ENCODE measurements at regions not wholly inside any gene's neighbourhood (a gene's known extent, or its start where the extent isn't known, plus 50 kb on each side); places are given as distances from the start of the nearest gene placed in this dataset.

DNA sequence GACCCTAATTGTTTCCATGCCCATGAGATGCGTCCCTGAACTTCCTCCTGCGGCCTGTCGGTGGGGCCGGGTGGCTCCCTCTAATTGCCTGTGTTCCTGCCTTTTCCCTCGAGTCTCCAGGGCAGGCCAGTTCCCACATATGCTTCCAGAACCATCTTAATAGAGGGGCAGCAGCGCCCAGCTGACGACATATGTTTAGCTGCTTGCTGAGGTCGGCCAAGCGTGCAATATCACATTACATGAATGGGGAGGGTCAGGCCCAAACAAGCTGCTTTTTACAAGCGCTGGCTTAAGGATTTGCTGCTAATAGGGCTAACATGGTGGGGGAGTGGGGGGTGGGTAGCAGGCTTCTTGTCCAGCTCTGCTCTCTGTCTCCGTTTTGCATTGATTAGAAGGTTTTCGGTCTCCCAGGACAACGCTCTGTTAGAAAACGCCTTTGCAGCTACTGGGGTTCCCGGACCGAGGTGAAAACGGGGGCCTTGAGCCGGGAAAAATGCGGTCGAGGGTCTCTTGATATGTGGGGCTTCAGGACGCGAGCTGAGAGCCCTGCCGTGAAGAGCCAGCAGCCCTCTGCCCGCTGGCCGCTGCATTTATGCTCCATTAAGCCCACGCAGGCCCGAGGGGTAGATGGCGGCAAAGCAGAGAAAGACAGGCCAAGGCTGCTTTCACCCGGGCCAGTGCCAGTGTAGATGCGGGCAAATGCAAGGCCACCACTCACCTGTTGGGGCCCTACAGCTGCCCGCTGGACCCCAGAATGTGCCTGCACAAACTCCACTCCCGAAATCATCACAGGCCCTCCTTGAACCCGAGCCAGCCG is 308.5 kb downstream of the BMP7 start:
- ChIA-PET POLR2A (no interaction called here), CTCF (interaction anchor here (1.1 to 1.9 kb wide), 3 partner anchors 14 to 328 kb away, joined by 3 to 6 read pairs (median 5); no protein-coding TSS in a partner anchor)
- H3K27me3 ChIP-seq (ENCODE audit: control insufficient read depth, insufficient read depth, low read length) = peaks cover 8% of the 10 kb centered on the region
- TF ChIP-seq, protein P1, sequence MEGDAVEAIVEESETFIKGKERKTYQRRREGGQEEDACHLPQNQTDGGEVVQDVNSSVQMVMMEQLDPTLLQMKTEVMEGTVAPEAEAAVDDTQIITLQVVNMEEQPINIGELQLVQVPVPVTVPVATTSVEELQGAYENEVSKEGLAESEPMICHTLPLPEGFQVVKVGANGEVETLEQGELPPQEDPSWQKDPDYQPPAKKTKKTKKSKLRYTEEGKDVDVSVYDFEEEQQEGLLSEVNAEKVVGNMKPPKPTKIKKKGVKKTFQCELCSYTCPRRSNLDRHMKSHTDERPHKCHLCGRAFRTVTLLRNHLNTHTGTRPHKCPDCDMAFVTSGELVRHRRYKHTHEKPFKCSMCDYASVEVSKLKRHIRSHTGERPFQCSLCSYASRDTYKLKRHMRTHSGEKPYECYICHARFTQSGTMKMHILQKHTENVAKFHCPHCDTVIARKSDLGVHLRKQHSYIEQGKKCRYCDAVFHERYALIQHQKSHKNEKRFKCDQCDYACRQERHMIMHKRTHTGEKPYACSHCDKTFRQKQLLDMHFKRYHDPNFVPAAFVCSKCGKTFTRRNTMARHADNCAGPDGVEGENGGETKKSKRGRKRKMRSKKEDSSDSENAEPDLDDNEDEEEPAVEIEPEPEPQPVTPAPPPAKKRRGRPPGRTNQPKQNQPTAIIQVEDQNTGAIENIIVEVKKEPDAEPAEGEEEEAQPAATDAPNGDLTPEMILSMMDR (IDR thresholded peaks at IDR 0.05; ENCODE audit: insufficient read depth, low read depth, low read length) = peak; percentile 13; the same call in 1 of the 2 replicates
- no peak overlapping the region for H3K4me3 ChIP-seq (ENCODE audit: low read depth, low read length)
- DNase-seq (ENCODE audit: low read depth) = no peak
- H3K36me3 ChIP-seq (ENCODE audit: control insufficient read depth, insufficient read depth, low read length) = no peaks in the 10 kb centered on the region

DNA sequence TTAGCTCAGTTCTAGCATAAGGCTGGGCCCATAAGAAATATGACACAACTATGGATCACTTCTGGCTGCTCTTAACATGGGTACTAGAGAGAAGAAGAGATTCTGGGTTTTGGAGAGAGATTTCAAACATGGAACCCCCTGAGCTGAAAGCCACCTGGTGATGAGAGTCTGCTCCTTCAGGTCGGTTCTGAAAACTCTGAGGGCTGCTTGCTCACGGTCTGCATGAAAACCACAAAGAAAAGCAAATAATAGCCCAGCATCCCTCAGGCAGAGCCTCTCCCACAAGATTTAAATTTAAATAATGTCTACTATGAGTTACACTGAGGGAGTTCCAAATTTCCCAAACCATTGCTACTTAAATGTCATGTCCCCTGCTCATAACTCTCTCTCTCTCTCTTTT is 301.5 kb downstream of the BMP7 start:
- CTCF ChIA-PET = interaction anchor here (1.2 to 3.3 kb wide), 3 partner anchors 9 to 414 kb away, joined by 3 to 14 read pairs (median 6); no protein-coding TSS in a partner anchor
- DNase-seq (ENCODE audit: low read depth) = no peak
- Histone ChIP-seq H3K4me3 (ENCODE audit: low read depth, low read length) (no peak overlapping the region), H3K27me3 (ENCODE audit: control insufficient read depth, insufficient read depth, low read length) (peaks cover 3% of the 10 kb centered on the region), H3K36me3 (ENCODE audit: control insufficient read depth, insufficient read depth, low read length) (no peaks in the 10 kb centered on the region)
- TF ChIP-seq, protein P1 (IDR thresholded peaks at IDR 0.05; ENCODE audit: insufficient read depth, low read depth, low read length) = no peak; the same call in 1 of the 2 replicates
- POLR2A ChIA-PET = no interaction called here

DNA sequence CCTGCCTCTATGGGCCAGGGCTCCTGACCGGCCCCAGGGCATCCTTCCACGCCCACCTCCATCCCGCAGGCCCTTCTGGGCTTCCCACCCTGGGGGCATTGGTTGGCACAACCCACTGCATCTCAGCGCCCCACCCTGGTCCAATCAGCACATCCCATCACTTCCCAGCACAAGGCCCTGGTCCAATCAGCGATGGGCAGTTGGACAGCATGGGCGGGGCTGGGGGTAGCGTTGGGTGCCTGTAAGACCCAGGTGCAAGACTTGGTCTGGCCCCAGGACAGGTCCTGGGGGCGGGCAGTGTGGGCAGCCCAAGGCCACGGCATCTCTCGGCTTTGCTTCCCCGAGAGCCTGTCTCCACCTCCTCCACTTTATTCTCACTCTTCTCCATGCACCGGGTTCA is 298.5 kb downstream of the BMP7 start:
- H3K4me3 ChIP-seq (ENCODE audit: low read depth, low read length) = no peak overlapping the region
- DNase-seq (ENCODE audit: low read depth) = no peak
- H3K36me3 ChIP-seq (ENCODE audit: control insufficient read depth, insufficient read depth, low read length) = no peaks in the 10 kb centered on the region
- H3K27me3 ChIP-seq (ENCODE audit: control insufficient read depth, insufficient read depth, low read length) = peaks cover 5% of the 10 kb centered on the region
- ChIA-PET POLR2A (no interaction called here), CTCF (no interaction called here)
- TF ChIP-seq, protein P1 (IDR thresholded peaks at IDR 0.05; ENCODE audit: insufficient read depth, low read depth, low read length) = no peak

DNA sequence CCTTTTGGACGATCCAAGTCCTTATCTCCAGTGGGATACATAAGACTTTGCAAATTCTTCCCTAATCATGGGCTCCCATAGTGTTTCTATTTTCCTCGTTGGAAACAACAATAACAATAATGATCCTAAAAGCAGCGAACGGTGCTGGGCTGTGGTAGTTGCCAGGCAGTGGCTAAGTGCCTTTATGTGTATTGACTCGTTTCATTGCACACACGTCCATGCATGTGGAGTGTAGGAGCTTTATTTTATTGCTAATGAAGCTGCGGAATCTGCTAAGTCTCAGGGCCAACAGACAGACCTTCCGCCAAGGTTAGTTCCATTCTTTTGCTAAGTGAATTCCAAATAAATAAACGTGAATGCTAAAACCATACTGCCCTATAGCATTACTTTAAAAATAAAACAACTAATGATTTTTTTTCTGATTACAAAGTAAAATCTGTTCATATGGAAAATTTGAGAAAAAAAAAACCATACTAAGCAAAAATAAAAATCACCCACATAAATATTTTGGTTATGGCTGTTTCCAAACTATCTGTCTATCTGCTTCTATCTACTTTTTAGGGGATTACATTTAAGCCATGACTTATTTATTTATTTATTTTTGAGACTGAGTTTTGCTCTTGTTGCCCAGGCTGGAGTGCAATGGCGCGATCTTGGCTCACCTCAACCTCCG is 297.9 kb downstream of the BMP7 start:
- POLR2A ChIA-PET = no interaction called here
- Histone ChIP-seq H3K36me3 (ENCODE audit: control insufficient read depth, insufficient read depth, low read length) (no peaks in the 10 kb centered on the region), H3K27me3 (ENCODE audit: control insufficient read depth, insufficient read depth, low read length) (peaks cover 7% of the 10 kb centered on the region), H3K4me3 (ENCODE audit: low read depth, low read length) (no peak overlapping the region)
- CTCF ChIA-PET = no interaction called here
- DNase-seq (ENCODE audit: low read depth) = no peak
- TF ChIP-seq, protein P1 (IDR thresholded peaks at IDR 0.05; ENCODE audit: insufficient read depth, low read depth, low read length) = no peak

DNA sequence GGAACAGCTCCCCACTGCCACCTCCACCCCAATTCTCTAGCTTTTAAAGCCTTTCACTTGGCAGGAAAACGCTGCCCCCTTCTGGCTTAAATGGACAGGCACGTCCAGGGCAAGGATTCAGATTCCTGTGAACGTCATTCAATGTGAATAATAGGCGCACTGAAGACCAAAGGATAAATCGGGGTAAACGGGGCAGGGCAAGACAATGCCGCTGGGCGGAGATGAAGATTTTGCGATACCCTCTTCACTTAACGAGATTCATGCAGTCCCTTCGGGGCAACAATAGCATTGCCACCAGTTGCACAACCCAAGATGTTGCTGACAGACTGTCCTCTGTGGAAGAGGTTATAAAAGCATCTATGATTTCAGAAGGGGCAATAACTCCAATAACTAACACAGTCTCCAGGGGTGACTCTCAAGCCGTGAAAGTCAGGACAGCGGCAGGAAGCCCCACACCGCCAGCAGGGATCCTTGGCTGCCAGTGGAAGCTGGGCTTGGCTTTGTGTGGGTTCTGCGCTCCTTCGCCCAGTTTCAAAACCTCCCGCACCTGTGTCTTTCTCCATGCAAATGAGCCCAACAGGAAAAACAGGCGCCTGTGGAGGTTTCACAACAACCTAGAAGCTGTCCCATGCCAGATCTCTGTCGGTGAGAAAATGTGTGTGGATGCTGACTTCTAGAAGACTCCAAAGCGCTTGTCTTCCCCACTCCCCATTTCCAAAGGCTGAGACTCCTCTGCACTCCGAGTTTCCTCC is 291.8 kb downstream of the BMP7 start:
- peaks cover 6% of the 10 kb centered on the region for H3K27me3 ChIP-seq (ENCODE audit: control insufficient read depth, insufficient read depth, low read length)

More for the DNA sequence above, 291.8 kb downstream of the BMP7 start:
- ChIA-PET POLR2A (no interaction called here), CTCF (interaction anchor here (0.7 to 6.0 kb wide), 24 partner anchors 8 to 481 kb away, joined by 3 to 64 read pairs (median 4); partner anchors contain the start of gene TFAP2C)
- peak; percentile 15 for DNase-seq (ENCODE audit: low read depth)
- TF ChIP-seq, protein P1 (IDR thresholded peaks at IDR 0.05; ENCODE audit: insufficient read depth, low read depth, low read length) = peak; percentile 83
- Histone ChIP-seq H3K4me3 (ENCODE audit: low read depth, low read length) (no peak overlapping the region), H3K36me3 (ENCODE audit: control insufficient read depth, insufficient read depth, low read length) (no peaks in the 10 kb centered on the region)
